Panc1 (cell line): ENCODE measurements at regions not wholly inside any gene's neighbourhood (a gene's known extent, or its start where the extent isn't known, plus 50 kb on each side); places are given as distances from the start of the nearest gene placed in this dataset.

Experiments used
- ATAC-seq: fragments of 200-7000 bp; cut with Tn5 transposase; 2 replicates; pipeline ENCODE4 v1.9.1; 2020; ENCODE audit warnings: mild to moderate bottlenecking, moderate library complexity
- BruUV-seq: library from RNA; stranded (reverse); fragments of 400-500 nt; replicated peaks from 2 replicates; lab custom pipeline; 2021; lab: Mats Ljungman, UMichigan
- CTCF ChIA-PET: fragments of 300-600 bp; sonication (Branson Sonifier 250); formaldehyde crosslinking; loops from one replicate; lab custom pipeline; 2022; ENCODE audit warnings: antibody characterized with exemption; lab: Charles Lee
- POLR2A ChIA-PET: fragments of 300-600 bp; sonication (Branson Sonifier 250); formaldehyde crosslinking; loops from one replicate; lab custom pipeline; 2022; ENCODE audit warnings: antibody characterized with exemption; lab: Charles Lee
- DNase-seq: peaks from one replicate; pipeline ENCODE4 v3.0.0-alpha.2; 2010; ENCODE audit warnings: low read depth, low spot score
- H3K27ac ChIP-seq: 2 replicates; pipeline ENCODE4 v1.5.1; 2011; ENCODE audit warnings: mild to moderate bottlenecking, low read length, inconsistent platforms
- H3K27me3 ChIP-seq: fragments of 200-500 bp; sonication (Bioruptor generic); 2 replicates; pipeline ENCODE4 v1.6.0; 2014; ENCODE audit warnings: low read length, inconsistent platforms; ENCODE audit not compliant: control insufficient read depth, insufficient read depth
- H3K36me3 ChIP-seq: fragments of 200-500 bp; sonication (Bioruptor generic); 2 replicates; pipeline ENCODE4 v1.5.1; 2014; ENCODE audit warnings: inconsistent platforms, mild to moderate bottlenecking, low read length, moderate library complexity; ENCODE audit not compliant: control insufficient read depth, insufficient read depth
- H3K4me1 ChIP-seq: 2 replicates; pipeline ENCODE4 v1.5.1; 2011; ENCODE audit warnings: inconsistent platforms, mild to moderate bottlenecking, low read length, moderate library complexity; ENCODE audit not compliant: control insufficient read depth, insufficient read depth
- H3K4me3 ChIP-seq, 2 experiments: 2 replicates each; pipeline ENCODE4 v1.5.1; 2011 to 2012; ENCODE audit warnings: low read depth in 2 of 2, low read length in 2 of 2, mild to moderate bottlenecking in 2 of 2, inconsistent platforms in 1 of 2, moderate library complexity in 1 of 2
- H3K9me3 ChIP-seq: fragments of 200-500 bp; sonication (Bioruptor generic); 2 replicates; pipeline ENCODE4 v1.5.1; 2014; ENCODE audit warnings: low read depth, mild to moderate bottlenecking, inconsistent platforms, low read length, moderate library complexity; ENCODE audit not compliant: control insufficient read depth, insufficient read depth
- CTCF ChIP-seq: fragments of 450-650 bp; IDR thresholded peaks from 2 replicates; pipeline ENCODE4 v1.5.1; 2017; ENCODE audit warnings: mild to moderate bottlenecking
- POLR2AphosphoS5 ChIP-seq: IDR thresholded peaks from 2 replicates; pipeline ENCODE4 v1.6.1; 2012; ENCODE audit warnings: mild to moderate bottlenecking, low read depth, low read length, moderate library complexity
- REST ChIP-seq, 2 experiments: IDR thresholded peaks; 2 replicates each; pipeline ENCODE4 v1.6.1; 2011 to 2012; ENCODE audit warnings: low read depth in 2 of 2, control low read depth in 1 of 2, low read length in 1 of 2, mild to moderate bottlenecking in 1 of 2, moderate library complexity in 1 of 2; ENCODE audit not compliant: insufficient read depth in 1 of 2
- SIN3A ChIP-seq: IDR thresholded peaks from 2 replicates; pipeline ENCODE4 v1.6.1; 2012; ENCODE audit warnings: low read depth, mild to moderate bottlenecking, low read length, moderate library complexity, borderline replicate concordance; ENCODE audit not compliant: insufficient read depth
- TCF7L2 ChIP-seq: IDR thresholded peaks from 2 replicates; pipeline ENCODE4 v1.6.1; 2011; ENCODE audit warnings: mild to moderate bottlenecking, low read depth, low read length, inconsistent platforms
- in situ Hi-C: cut with HindIII; loops from 2 replicates; pipeline ENCODE4 v1.10.0; 2016; ENCODE audit warnings: low sequenced_read_pairs, low pct_unique_long_range_greater_than_20kb
- intact Hi-C: fragments of 100-400 bp; cut with micrococcal nuclease; formaldehyde crosslinking; loops from one replicate; pipeline ENCODE4 v1.10.0; 2022; ENCODE audit not compliant: unreplicated experiment

GRCh38 chr9:95741631-95742030, 133.9 kb upstream of the ERCC6L2 start:
- Histone ChIP-seq H3K27me3 (no peaks in the 10 kb centered on the region; the same call in 1 of the 2 replicates), H3K27ac (no peak overlapping the region), H3K4me3 (no peak overlapping the region), H3K9me3 (no peaks in the 10 kb centered on the region), H3K36me3 (no peaks in the 10 kb centered on the region), H3K4me1 (no peaks in the 10 kb centered on the region)
- in situ Hi-C loops (no loop called here), intact Hi-C loops (no loop called here)
- ATAC-seq (no peak), DNase-seq (no peak)
- TF ChIP-seq REST (IDR thresholded peaks at IDR 0.05; ENCODE audit: insufficient read depth in 1 of 2, low read depth in 2 of 2, low read length in 1 of 2) (no peak), SIN3A (no peak), CTCF (no peak), POLR2AphosphoS5 (no peak), TCF7L2 (no peak)
- ChIA-PET CTCF (no interaction called here), POLR2A (no interaction called here)
- no TSS peak for BruUV-seq

- no peaks in the 10 kb centered on the region for H3K9me3 ChIP-seq
- no peak for DNase-seq
- no peak for ATAC-seq
- no peaks in the 10 kb centered on the region for H3K36me3 ChIP-seq
- intact Hi-C loops: no loop called here
- ChIA-PET POLR2A (no interaction called here), CTCF (no interaction called here)
- no peaks in the 10 kb centered on the region; the same call in 1 of the 2 replicates for H3K27me3 ChIP-seq
- H3K27ac ChIP-seq: no peak overlapping the region
- H3K4me3 ChIP-seq: no peak overlapping the region
- in situ Hi-C loops: no loop called here
- TF ChIP-seq SIN3A (no peak), TCF7L2 (no peak), POLR2AphosphoS5 (no peak), REST (IDR thresholded peaks at IDR 0.05; ENCODE audit: insufficient read depth in 1 of 2, low read depth in 2 of 2, low read length in 1 of 2) (no peak), CTCF (no peak)
- BruUV-seq: no TSS peak
- H3K4me1 ChIP-seq: no peaks in the 10 kb centered on the region
These were observed 135.1 kb upstream of the ERCC6L2 start for GRCh38 chr9:95740217-95741004.
